GM12892 (cell line): ENCODE measurements at regions not wholly inside any gene's neighbourhood (a gene's known extent, or its start where the extent isn't known, plus 50 kb on each side); places are given as distances from the start of the nearest gene placed in this dataset.

Source experiments
- DNase-seq: peaks from one replicate; pipeline ENCODE4 v3.0.0; 2011; ENCODE audit not compliant: insufficient read length
- FAIRE-seq: peaks from 2 replicates; lab custom pipeline; 2011; peaks lifted over from hg19 to GRCh38; lab: Jason Lieb, UNC
- POLR2A ChIP-seq: IDR thresholded peaks from 2 replicates; pipeline ENCODE4 v1.6.1; 2011; ENCODE audit warnings: low read depth, low read length, control low read depth
- POLR2AphosphoS5 ChIP-seq: IDR thresholded peaks from 2 replicates; pipeline ENCODE4 v1.6.1; 2011; ENCODE audit warnings: low read depth, low read length, control low read depth
- TAF1 ChIP-seq: IDR thresholded peaks from 2 replicates; pipeline ENCODE4 v1.6.1; 2011; ENCODE audit warnings: low read depth, mild to moderate bottlenecking, control low read depth, low read length, borderline replicate concordance

DNA sequence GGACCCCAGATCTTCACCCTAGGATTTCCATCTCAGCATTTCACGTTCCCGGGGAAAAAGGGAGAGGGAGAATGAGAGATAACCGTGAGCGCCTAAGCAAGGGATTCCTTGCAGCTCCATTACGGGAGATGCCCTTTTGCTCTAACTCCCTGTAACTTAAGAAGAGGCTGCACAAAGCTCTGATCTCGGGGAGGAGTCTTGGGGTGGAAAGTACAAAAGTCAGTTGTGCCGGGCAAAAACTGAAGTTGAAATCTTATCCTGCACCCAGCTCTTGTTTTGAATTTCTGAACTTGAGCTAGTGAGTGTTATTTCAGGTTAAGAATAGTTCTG lies 256.4 kb upstream of the SOX21 start:
- TF ChIP-seq POLR2AphosphoS5 (no peak), POLR2A (no peak), TAF1 (no peak)
- FAIRE-seq (no peak), DNase-seq (no peak)

DNA sequence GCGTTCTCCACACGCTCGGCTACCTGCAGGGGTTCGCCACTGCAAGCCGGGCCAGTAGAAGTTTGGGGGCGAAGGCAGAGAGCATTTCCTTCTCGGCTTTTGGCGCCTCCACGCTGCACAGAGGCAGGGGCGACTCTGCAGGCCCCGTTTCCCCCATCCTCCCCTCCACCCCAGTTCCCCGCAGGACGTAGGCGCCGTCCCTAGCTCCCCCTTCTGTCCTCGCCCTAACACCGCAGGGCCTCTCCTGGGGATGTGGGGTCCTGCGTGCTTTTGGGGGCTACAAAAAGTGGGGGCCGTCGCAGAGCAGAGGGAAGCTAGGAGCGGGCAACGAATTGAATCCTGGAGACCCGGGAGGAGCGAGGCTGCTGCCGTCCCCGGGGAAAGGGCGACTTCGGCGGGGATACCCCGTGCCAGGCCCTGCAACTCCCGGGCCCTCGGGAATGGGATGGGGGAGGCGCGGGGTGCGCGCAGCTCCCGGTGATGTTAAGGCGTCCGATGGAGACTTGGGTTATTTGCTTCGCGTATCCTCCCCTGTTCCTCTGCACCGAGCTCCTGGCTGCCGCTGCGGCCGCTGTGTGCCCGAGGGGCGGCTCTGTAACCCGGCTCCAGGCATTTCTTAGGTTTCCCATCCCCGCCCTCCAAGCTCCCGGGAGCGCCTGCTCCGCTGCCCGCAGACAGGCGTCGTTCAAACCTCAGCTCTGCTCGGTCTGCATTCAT lies 255.9 kb upstream of the SOX21 start:
- FAIRE-seq (no peak), DNase-seq (peak; percentile 8)
- TF ChIP-seq POLR2AphosphoS5 (no peak), POLR2A (no peak), TAF1 (no peak)

DNA sequence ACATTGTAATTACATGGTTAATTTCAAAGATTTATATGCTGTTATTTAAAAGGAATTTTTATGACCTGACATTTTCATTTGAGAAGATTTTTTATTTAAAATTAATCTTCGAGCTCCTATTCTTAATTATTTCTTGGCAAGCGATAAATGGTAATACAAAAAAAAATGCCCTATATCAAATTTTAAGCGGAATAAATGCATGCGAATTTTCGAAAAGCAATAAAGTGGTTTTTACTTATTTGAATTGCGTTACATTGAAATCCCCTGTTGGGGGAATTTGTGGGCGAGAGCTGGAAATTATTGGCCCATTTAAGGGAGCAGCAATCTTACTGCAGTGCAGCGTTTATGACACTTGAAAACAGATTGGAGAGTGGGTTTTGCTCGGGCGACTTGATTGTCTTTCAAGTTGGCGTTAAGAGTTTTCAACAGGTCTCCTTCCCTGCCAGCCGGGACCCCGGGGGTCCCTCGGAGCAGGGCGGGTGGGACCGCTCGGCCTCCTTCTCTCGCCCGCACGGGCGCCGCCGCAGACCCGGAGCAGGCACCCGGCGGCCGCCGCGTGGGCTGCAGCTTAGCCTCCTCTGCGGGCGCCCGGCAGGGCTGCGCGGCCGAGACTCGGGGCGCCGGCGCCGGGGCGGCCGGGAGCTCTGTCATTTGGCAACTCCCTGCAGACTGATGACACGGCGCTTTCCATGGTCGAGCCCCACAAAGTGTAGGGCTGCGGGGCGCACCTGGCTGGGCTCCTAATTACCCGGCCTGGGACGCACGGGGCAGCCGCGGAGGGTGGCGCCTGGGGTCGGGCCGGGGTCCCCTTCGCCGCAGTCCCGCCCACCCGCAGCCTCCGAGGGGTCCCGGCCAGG lies 255.1 kb upstream of the SOX21 start:
- DNase-seq (peak; percentile 23), FAIRE-seq (no peak)
- TF ChIP-seq TAF1, result no peak
- TF ChIP-seq POLR2AphosphoS5, result no peak
- TF ChIP-seq POLR2A, result no peak

DNA sequence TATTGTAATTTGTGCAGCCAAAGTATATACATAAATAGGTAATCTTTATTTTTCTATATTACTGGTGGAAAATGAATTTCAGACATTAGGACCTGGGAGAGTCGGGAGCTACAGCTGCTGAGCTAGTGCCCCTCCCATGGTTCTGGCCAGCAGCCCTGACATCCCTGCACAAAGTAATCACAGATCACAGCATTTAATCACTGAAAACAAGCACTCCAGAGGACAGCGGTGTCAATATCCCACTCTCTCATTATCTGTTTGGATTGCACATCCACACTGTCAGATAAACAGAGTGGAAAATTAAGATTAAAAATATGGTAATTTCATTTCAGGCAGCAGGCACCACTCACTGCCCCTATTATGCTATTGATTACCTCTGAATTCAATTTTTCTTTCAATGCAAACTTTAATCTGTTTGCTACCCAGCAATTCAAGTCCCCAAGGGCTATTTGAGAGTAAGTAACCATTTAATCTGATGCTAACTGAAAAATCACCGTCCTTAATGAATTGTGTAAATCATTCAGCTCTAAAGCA lies 254.1 kb upstream of the SOX21 start:
- no peak for TF ChIP-seq POLR2A
- TF ChIP-seq POLR2AphosphoS5, result no peak
- no peak for TF ChIP-seq TAF1
- no peak for DNase-seq
- FAIRE-seq, result no peak

DNA sequence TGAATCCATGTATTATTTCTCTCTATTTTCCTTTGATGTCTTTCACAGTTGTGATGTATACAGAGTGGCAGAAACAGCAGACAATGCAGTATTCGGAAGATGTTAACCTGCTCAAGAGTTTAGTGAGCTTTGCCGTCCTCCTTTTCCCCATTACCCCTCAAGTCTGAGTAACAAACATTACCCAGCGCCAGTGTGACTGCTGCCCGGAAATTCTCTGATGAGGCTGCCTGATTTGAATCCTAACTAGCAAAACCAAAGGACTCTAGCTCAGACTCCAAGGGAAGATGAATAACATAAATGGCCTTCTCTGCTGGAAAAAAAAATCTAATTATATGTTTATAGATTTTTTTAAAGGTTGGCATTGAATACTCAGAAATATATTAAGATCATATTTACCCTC lies 247.3 kb upstream of the SOX21 start:
- TF ChIP-seq POLR2A (no peak), TAF1 (no peak), POLR2AphosphoS5 (no peak)
- FAIRE-seq, result no peak
- DNase-seq, result no peak

DNA sequence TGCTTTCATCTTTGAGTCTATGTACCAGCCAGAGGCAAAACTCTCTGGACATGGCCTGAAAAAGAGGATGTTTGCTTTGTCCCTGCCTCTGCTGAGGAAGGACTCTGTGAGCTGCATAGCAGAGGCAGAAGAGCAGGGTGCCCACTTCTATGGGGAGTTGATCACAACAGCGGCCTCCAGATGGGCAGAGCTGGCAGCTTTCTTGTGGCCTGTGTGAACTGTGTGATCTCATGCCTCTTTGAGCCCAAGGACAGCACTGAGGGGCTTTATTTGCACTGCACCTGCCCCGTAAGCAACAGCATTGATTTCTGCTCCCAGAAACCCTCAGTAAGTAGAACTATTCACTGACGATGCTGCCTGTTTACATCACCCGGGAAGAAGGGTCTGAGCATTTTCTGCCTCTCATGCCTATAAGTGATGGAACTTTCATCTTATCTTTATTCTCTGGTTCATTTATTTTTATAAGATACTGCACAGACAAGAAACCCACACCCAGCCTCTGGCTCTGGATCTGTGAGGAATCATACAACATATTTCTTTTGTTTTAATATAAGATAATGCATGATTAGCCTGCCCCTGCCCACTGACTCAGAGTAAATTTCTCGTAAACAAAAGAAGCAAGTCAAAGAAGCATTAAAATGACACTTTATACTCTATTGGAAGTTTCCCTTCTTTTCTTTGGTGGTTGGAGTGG lies 244.2 kb upstream of the SOX21 start:
- FAIRE-seq (no peak), DNase-seq (no peak)
- TF ChIP-seq POLR2AphosphoS5 (no peak), TAF1 (no peak), POLR2A (no peak)

DNA sequence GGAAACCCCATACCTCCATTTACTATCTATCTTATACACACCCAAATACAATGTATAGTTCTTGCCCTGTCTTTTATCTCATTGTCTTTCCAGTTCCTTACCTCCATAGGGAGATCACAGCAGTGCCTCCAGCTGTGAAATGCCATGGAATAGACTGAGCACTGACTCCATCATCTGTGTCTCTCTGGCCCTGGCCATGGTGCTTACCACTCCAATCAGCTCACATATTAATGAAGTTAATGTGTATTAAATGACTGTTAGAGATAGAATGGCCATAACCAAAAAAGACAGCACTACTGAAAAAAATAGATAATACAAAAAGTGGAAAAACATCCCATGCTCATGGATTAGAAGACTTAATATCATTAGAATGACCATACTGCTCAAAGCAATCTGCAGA lies 240.4 kb upstream of the SOX21 start:
- DNase-seq, result no peak
- no peak for FAIRE-seq
- TF ChIP-seq POLR2A (no peak), POLR2AphosphoS5 (no peak), TAF1 (no peak)

DNA sequence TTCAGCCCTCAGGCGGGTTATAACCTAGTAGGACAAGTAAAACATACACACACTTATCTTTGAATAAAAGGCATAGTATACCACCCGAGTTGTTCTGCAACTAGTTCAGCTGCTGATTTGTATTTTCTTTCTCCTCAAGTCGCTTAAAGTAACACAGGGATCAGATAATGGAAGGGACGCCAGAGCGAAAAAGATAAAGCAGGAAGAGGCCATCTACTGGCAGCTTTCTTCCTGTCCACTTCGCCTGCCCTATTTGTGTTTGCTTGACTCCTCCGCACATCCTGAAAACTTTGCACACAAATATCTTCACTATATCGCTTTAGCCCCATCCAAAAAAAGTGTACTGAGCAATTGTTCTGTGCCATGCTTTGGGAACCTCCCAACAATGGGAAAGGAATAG lies 238.0 kb upstream of the SOX21 start:
- DNase-seq, result no peak
- no peak for FAIRE-seq
- no peak for TF ChIP-seq TAF1

DNA sequence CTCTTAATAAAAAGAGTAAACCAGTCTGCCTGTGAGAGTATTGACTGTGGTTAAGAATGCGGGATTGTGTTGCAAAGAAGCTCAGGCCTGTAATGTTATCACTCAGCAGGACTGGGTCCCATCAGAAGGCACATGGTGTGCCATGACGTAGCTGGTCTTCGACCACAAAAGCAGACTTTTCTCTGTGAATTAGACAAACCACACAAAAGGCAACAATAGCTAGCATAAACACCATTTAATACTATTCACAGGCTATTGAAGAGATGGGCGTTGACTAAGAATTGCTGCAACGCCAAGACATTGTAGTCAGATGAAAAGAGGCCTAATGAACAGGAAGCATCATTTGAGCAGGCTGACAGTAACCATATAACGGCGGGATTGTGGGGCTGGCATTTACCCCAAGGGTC lies 235.6 kb upstream of the SOX21 start:
- TF ChIP-seq TAF1 (no peak), POLR2AphosphoS5 (no peak), POLR2A (no peak)
- no peak for FAIRE-seq
- no peak for DNase-seq

DNA sequence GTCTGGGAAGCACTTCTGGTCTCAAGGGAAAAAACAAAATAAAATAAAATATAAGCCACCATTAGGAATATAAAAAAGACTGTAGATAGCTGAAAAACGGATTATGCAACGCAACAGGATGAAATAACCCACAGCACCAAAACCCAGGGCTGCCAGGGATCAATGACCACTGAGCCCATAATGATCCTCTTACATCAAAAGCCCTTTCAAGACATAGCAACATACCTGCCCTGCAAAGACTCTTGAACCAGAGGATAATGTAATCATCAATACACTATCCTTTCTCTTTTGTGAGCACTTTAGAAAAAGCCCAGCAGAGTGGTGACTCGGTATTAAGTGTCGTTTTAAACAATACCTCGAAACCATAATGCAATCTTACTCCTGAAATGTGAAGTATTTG lies 235.0 kb upstream of the SOX21 start:
- TF ChIP-seq POLR2A (no peak), TAF1 (no peak), POLR2AphosphoS5 (no peak)
- FAIRE-seq, result no peak

DNA sequence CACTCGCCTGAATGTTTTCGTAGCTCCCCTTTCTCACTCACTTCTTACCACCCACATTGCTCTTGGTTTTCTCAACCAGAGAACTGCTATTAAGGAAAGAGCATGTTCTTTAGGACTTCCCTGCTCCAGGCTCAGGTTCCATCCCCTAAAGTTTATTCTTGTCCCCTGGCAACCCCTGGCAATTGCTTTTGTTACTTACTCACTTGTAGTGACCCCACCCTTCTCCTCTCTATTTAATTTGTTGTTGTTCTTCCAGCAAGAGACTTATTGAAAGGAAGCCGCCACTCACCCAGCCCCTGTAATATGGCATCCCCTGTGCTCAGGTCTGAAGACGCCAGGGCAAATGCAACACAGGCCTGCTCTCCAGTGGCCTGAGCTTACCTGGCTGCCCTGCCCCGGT lies 233.7 kb upstream of the SOX21 start:
- DNase-seq (no peak), FAIRE-seq (no peak)
- no peak for TF ChIP-seq POLR2AphosphoS5

More for the DNA sequence above, 235.0 kb upstream of the SOX21 start:
- DNase-seq, result no peak

DNA sequence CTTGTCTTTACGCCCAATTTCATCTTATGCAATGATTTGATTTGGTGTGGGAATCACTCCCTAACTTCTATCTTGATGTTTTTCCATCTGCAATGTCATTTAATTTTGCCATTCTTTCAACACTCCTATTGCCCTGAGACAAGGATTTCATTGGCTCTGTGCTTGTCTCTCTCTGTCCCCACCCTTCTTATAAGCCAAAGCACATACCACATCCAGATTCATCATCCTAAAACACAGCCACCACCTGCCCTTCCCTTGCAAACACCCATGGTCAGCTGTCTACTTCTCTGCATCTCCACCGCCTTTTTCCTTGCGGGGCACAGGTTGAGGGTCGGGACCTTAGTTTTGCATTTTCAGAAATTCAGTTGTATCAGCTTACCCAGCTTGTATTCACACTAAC lies 225.8 kb upstream of the SOX21 start:
- no peak for DNase-seq
- no peak for FAIRE-seq
- no peak for TF ChIP-seq TAF1
- no peak for TF ChIP-seq POLR2A
- no peak for TF ChIP-seq POLR2AphosphoS5
